SKM-1 treated with dmso at 0.1 percent for 144 hours (cell line): ENCODE measurements at regions not wholly inside any gene's neighbourhood (a gene's known extent, or its start where the extent isn't known, plus 50 kb on each side); places are given as distances from the start of the nearest gene placed in this dataset.
"Not testable (repeated sequence)": the region's sequence is repeated elsewhere in the genome, so short reads cannot be mapped to it uniquely, and the experiment has no call there.

ENCODE experiments used
- DNase-seq: peaks from one replicate; lab custom pipeline; 2025; ENCODE audit not compliant: unreplicated experiment; lab: John Stamatoyannopoulos, UW

DNA sequence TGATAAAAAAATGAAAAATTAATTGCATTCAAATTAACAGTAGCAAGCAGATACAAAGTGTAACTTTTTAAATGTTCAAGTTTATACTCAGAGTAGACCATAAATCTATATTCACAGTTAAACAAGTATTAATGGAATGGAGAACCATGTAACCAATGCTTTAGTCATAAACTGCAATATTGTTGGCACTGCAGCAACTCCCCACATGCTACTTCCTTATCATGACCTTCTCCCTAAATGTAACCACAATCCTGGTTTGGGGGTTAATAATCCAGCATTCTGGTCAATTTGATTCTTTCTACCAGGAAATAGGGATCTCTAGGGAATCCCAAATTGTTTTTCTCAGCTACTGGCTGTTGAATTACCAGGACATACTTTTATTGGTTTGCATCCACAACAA lies 223.9 kb upstream of the DCAF8L1 start:
- DNase-seq: no peak

DNA sequence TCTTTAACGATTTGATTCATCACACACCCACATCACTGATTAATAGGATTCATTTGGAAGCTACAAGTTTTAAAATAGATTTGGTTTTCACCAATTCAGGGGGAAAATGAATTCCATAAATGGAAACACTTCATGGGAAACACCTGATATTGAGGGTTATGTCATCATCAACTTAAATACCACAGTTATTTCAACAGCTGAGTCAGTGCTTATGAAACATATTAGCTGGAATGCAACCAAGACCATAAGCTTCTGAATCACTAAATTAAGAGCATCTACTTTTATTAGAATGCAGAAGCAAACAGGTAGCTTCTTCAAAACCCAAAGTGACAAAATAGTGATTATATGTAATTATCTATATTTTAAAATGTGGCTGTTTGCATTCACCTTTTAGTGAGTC lies 207.8 kb upstream of the DCAF8L1 start:
- no peak for DNase-seq

DNA sequence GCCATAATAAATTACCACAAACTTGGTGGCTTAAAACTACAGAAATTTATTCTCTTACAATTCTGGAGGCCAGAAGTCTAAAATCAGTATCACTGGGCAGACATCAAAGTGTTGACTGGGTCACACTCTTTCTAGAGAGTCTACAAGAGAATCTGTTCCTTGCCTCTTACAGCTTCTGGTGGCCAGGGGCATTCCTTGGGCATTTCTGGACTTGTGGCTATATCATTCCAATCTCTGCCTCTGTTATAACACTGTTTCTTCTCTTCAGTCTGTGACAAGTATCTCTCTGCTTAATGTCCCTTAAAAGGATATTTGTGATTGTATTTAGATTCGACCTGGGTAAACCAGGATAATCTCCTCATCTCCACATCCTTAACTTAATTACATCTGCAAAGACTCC lies 207.3 kb upstream of the DCAF8L1 start:
- no peak for DNase-seq

DNA sequence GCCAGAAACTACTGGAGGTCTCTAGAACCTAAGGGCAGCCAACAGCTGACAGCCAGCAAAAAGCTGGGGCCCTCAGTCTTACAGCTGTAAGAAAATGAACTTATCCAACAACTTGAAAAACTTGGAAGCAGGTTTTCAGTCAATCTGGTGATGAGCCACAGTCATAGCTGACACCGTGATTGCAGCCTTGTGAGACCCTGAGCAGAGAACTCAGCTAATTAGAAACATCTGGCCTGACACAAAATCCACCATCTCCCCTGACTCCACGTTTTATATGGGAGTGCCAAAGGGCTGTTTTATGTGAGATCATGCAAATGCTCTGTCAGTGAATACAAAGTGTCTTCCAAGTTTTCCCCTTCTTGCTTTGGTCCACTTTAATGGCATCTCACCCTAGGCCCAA lies 198.8 kb upstream of the DCAF8L1 start:
- no peak for DNase-seq

DNA sequence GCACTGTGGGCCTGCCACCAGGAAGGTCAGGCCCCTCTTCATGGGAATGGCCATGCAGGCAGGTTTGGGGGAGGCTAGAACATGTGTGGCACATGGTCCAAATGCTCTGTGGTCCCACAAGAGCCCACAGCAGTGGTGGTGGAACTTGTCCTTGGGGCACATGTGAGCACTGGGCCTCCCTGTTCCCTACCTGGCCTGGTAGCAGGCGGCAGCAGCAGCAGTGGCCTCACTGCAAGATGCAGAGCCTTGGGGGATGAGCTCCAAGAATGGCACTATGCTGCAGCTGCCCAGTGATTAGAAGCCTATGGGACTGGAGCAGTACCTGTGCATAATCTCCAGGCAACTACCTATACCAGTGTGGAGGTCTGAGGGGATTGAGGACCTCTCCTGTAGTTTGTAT lies 197.0 kb upstream of the DCAF8L1 start:
- DNase-seq: no peak

DNA sequence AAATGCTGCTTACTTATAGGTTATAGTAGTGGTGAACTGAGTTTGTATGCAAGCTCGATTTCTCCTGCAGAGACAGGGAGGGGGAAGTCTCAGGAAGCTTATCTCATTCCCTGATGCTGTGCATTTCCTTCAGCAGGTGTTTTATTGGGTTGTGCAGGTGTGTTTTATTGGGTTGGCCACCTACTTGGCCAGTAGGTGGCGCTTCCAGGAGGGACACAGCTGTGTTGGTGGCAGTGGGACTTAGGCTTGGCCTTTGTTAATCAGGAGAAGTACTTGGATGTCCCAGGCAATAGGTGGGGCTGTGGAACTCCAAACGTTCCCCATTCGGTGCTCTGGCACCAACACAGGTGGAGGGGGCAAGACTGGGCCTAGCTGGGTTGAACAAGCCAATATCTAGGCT lies 196.0 kb upstream of the DCAF8L1 start:
- DNase-seq: no peak

DNA sequence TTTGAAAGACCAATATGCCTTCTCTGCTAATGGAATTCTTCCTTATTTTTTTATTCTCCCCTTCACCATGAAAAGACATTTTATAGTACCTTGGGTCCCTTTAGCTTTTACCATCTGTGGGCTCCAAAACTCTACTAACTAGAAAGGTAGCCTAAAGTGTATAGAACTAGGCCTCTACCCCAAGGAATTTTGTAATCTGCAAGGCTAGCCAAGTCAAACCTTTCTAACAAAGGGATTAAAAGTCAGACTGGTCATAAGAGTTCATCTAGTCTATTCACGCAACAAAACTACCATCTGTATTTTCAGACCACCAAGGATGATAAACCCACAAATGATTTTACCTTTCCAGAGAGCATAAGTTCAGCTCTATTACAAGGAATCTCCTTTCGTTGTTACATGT lies 189.5 kb upstream of the DCAF8L1 start:
- DNase-seq: no peak

DNA sequence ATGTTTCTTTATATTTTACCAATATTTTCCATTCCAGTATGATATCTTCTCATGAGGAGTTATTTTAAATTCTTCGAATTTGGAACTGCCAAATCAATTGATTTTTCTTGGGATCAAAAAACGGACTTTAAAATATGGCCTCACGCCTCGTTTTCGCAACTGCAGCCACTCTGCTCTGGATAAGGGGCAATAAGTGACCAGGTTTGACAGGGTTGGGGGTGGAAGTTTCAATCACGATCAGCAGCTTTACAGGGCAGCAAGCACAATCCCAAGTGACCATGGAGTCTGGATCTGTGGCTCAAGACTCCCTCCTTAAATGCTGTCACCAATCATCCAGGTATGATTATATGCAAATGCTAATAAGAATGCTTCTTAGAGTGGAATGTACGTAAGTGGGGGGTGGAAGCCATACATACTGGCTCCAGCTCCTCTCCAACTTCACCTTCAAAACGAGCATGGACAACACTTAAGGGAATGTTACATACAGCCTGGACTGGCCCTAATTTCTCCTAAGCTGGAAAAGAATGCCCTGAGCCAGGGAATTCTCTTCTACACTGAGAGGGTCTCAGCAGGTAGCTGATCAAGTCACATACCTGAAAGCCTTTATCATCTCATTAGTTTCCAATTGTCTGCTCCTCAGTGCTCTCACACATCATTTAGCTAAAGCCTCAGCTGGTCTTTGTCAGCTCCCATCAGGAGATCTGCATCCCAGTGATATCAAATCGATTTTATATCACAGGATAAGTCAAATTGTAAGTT lies 176.9 kb upstream of the DCAF8L1 start:
- DNase-seq: no peak

DNA sequence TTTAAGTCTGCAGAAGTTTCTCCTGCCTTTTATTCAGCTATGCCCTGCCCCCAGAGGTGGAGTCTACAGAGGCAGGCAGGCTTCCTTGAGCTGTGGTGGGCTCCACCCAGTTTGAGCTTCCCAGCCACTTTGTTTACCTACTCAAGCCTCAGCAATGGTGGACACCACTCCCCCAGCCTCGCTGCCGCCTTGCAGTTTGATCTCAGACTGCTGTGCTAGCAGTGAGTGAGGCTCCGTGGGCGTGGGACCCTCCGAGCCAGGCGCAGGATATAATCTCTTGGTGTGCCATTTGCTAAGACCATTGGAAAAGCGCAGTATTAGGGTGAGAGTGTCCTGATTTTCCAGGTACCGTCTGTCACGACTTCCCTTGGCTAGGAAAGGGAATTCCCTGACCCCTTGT lies 171.0 kb upstream of the DCAF8L1 start:
- not testable (repeated sequence) for DNase-seq

DNA sequence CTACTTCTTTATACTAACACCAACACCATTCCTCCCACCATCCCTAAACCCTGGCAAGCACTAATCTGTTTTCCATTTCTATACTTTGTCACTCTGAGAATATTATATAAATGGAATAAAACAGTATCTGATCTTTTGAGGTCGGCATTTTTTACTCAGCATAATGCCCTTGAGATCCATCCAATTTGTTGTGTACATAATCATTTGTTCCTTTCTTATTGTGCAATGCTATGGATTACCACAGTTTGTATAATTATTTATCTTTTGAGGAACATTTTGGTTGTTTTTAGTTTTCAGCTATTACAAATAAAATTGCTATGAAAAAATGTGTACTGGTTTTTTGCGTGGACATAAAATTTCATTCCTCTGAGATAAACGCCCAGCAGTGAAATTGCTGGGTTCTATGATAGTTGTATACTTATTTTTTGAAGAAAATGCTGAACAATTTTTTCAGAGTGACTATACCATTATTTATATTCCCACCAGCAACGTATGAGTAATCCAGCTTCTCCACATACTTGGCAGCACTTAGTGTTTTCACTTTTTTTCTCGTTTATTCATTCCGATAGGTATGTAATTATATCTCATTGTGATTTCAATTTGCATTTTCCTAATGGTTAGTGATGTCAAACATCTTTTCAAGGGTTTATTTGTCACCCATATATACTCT lies 154.3 kb upstream of the DCAF8L1 start:
- no peak for DNase-seq

DNA sequence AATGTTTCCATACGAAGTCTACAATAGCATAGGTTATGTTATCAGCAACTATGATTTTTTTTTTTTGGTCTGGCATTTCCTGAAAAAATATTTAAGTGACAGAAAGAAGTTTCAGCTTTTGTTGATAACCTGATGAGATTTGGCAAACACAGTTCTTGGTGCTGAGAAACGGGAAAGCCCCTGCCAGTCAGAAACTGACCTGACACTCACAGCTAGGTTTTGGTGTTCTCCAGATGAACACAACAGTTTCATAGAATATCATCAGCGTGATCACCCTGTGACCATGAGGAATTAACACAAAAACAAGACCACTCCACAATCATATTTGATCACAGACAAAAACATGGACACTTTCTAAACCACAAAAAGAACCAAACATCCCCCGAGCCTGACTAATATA lies 152.5 kb upstream of the DCAF8L1 start:
- DNase-seq: no peak

DNA sequence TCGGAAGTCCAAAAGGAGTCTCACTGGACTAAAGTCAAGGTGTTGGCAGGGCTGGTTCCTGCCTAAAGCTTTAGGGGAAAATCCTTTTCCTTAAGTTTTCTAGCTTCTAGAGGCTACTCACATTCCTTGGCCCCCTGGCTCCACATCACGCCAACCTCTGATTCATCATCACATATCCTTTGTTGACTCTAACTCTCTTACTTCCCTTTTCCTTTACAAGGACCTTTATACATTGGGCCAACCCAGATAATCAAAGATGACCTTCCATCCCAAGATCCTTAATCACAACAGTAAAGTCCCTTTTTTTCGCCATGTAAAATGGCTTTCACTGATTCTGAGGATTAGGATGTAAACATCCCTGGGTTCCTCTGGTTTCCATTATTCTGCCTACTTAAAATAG lies 146.4 kb upstream of the DCAF8L1 start:
- no peak for DNase-seq

DNA sequence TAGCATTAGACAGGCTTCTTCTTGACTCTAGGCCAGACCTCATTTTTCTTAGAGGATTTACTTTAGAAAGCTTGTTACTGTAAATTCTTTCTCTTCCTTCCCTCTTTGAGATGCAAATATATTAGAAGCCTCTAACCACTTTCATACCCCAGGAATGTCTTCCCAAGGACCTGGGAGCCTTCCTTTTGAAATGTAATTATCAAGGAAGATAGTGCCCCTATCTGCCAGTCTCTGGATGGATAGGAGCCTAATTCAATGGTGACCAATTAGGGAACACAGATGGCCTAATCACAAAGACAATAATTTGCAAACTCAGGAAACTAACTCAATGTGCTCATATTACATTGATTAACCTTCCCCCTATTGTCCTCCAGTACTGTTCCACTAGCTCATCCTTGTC lies 145.6 kb upstream of the DCAF8L1 start:
- no peak for DNase-seq

DNA sequence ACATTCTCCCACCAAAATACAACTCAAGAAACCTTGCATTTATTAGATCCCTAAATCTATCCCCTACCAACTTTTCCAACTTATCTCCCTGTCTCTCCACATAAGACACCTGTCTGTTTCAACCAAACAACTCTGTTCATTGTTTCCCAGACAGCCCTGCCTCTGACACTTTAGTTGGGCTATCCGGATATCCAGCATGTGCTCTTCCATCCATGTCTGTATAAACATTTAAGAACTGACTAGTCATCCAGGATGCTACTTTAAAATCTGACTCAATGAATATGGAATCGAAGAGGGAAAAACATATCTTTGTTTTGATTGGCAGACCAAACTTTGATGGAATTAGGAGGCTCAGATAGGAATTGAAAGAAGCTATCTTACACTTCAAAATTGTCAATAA lies 143.2 kb upstream of the DCAF8L1 start:
- DNase-seq: no peak

DNA sequence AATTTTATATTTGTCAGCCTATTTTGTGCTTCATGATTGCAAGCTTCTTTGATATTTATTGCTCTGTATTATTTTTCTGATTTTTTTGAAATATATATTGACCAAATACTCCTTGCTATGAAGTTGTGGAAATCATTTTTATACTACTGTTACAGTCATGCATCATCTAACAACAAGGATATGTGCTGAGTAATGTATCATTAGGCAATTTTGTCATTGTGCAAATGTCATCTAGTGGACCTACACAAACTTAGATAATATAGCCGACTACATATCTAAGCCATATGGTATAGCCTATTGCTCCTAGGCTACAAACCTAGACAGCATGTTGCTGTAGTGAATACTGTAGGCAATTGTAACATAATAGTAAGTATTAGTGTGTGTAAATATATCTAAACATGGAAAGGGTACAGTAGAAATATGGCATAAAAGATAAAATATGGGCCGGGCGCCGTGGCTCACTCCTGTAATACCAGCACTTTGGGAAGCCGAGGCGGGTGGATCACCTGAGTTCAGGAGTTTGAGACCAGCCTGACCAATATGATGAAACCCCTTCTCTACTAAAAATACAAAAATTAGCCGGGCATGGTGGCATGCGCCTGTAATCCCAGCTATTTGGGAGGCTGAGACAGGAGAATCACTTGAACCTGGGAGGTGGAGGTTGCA lies 139.5 kb upstream of the DCAF8L1 start:
- DNase-seq: not testable (repeated sequence)

DNA sequence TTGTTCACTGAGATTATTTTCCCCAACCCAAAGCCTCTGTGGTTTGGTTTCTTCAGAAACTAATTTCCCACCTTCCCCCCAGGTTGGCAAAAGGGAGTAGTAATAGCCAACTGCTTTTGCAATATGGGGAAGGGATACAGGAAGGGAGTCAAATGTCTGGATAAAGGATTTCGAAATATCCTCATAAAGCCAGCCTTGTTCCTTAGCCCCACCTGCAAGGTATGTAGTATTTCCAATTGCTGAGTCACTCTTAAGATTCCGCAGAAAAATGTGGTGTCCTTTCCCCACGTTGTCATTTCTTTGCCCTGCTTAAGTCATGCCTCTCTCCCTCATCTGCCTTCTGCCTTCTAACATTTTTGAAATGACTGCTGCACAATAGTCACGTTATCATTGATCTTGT lies 138.8 kb upstream of the DCAF8L1 start:
- no peak for DNase-seq

DNA sequence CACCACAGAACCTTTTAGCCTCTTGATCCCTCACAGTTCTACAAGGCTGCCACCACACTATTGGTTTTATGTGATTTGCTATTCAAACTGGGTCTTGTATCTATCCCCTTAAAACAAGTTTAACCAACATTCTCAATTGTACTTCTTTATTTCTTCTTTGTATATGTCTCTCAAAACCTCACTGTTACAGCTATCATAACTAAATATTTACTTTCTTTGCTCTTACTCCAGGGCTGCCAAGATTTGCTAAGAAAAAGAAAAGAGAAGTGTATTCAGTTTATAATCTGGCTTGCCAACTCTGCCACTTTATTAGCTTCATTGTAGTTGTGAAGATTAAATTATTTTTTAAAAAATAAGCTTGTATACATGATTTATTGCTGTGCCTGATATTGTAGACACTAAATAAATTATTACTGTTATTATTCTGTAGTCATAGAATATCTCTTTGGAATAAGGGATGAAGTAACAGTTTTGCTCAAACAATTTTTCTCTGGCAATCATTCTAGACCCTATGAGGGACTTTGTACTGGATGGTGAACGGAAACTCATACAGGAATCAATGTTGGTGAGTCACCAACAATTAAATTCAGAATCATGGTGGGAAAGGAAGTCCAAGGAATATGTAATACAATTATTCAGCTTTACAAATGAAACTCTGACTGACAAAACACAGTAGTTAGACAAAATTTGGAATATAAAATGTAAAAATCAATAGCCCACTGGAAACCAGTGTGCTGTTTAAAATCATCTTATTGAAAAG lies 127.1 kb upstream of the DCAF8L1 start:
- no peak for DNase-seq

DNA sequence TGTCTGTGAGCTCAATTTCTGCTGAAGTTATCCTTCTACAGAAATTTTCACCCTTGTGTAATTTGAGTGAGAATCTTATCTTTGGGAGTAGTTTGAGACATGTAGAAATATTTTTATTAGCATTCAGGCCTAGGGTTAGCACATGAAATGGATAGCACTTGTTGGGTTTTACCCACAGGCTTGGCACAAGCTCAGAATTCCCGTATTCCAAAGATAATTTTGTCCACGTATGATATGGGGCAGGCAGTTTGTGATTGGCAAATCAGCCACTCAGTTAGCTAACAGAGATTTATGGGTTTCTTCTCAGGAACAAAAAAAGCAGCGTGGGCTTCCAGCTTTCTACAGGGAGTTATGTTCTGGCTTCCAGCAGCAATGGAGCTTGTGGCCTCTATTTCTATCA lies 117.9 kb upstream of the DCAF8L1 start:
- no peak for DNase-seq

DNA sequence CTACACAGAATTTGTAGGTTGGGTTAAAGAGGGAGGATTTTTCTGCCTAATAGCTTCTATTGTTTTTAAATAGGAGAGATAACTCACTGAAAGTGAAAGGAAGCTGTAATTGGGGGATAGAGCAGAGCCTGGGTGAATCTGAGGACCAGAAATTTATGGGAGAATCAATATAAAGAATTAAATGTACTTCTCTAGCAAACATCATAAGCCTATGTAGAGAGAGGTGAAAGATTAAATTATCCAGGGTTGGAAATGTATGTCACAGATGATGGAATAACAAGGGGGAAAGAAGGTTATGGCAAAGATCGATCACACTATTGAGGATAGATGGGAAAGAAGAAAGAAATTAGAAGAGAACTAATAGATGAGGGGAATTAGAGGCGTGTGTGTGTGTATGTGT lies 104.4 kb upstream of the DCAF8L1 start:
- no peak for DNase-seq

DNA sequence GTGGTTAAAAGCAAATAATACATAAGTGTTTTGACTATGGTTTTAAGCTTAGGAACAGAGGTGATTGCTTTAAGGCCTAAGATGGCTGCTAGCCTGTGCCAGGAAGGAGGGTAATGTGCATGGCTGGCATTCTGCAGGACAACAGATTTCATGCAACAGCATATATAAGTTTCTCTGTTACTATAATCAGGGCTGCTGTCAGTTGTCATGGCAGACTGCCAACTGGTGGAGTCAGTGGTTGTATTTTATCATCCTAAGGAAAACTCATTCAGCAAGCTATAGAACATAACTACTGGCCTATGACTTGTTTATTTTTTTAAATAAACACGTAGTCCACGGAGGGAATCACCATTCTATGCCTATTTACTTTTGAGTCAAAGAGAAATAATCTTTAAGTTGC lies 77.7 kb upstream of the DCAF8L1 start:
- no peak for DNase-seq

DNA sequence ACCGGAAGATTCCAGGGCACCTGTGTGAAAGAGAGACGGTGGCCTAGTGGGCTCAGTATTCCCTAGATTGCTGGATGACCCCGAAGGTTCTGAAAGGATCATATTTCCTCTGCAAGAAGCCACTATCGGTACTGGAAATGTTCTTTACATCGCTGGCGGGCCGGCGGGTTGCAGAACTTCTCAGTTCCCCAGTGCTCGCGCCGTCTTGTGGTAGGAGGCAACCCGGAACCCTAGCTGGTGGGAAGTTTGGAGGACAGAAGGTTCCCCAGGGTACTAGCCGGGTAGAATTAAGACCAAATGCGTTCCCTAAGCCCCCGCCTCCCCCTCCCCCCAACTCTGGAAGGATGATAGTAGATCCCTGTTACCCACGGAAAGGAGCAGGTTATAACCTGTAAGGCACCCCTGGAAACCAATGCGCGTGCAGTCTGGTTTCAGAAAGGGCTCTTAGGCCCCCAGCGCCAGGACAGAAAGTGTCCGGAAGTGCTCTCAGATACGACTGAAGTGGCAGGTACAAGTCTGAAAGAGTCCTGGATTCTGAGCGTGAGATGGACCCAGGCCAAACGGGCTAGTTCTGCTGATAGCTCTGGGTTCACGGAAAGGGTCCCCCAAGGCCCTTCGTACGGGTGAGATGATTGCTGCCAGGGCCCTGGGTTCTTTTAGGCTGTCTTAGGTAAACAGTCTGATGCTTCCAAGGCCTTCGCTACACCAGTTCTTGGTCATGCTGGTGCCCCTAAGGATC lies 61.7 kb upstream of the DCAF8L1 start:
- no peak for DNase-seq
